G401.6 (cell line): ENCODE measurements at regions not wholly inside any gene's neighbourhood (a gene's known extent, or its start where the extent isn't known, plus 50 kb on each side); places are given as distances from the start of the nearest gene placed in this dataset.

ENCODE experiments used
- FAIRE-seq: peaks from 2 replicates; lab custom pipeline; 2012; peaks lifted over from hg19 to GRCh38; lab: Jason Lieb, UNC

DNA sequence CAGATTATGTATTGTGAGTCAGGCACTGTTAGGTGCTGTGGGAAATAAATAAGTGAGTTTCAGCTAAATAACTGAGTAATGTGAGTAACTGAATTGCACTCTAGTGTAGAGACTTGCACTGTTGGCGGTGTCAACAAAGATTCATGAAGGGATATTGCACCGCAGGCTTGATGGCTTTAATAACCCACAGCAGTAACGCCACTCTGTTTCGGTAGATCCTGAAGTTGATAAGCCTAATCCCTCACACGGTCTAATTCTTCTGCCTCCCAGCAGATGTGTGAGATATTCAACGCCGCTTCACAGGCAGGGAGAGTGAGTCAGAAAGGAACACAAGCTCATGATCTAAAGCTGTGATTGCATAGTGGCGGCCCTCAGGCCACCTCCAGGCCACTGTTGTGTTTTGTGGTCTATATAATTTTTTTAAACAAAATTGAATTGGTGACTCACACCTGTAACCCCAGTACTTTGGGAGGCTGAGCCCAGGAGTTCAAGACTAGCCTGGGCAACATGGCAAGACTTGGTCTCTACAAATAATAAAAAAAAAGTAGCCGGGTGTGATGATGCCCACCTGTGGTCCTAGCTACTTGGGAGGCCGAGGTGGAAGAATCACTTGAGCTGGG lies 94.3 kb downstream of the LIPG start:
- no peak for FAIRE-seq

GRCh38 chr18:49655266-49656072 lies 93.6 kb downstream of the LIPG start:
- FAIRE-seq = no peak

DNA sequence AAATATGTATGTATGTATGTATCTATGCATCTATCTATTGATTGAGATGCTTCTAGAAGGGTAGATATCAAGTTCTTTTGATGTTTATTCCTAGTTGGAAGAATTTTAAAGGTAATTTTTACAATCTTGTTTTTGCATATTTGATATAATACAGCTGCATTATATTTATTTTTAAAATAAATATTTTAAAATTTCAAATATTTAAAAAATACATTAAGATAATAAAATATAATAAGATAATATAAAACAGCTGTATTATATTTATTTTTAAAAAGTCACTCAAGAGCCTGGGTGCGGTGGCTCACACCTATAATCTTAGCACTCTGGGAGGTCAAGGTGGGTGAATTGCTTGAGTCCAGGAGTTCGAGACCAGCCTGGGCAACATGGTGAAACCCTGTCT lies 92.5 kb downstream of the LIPG start:
- peak; percentile 54 for FAIRE-seq

- FAIRE-seq = no peak
These were observed 91.2 kb downstream of the LIPG start for GRCh38 chr18:49652881-49653724.

GRCh38 chr18:49651033-49651432 lies 89.2 kb downstream of the LIPG start:
- FAIRE-seq = no peak

DNA sequence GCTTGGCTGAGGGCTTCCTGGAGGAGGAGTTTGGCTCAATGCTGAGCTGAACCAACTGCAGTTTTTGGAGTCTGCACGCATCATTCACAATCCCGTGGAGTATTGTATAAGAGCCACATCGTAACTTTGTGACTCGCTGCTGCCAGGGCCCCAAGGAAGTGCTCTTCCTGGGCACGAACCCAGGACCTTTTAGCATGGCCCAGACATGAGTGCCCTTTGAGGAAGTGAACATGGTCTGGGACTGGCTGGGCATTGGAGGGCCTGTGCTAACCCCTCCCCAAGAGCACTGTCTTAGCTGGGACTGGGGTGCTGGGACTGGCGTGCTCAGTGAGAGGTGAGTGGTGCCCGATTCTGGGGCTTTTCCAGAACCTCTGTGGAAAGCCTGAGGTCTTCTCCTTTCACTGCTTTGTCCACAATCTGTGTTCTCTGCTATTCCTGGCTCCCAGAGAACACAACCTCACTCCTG lies 88.6 kb downstream of the LIPG start:
- FAIRE-seq = no peak

DNA sequence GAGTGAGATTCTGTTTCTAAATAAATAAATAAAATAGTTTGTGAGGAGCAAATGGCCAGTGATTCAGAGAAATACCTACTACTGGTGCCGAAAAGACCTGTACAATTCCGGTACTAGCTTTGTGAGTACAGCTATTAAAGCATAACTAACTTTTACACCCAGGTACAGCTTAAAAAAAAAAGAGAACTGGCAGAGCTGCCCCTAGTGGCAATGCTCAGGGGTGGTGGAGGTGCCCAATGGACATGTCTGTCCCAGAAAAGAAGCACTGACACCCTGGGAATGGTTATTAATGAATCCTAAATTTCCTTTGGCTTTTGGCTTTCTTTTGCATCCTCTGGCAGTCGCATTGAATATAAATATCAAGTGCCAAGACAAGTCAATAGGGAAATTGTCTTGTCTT lies 87.0 kb downstream of the LIPG start:
- FAIRE-seq = no peak
